Caco-2 (cell line): ENCODE measurements at regions not wholly inside any gene's neighbourhood (a gene's known extent, or its start where the extent isn't known, plus 50 kb on each side); places are given as distances from the start of the nearest gene placed in this dataset.

Source experiments
- BruUV-seq: library from RNA; stranded (reverse); fragments of 400-500 nt; replicated peaks from 2 replicates; lab custom pipeline; 2021; lab: Mats Ljungman, UMichigan
- CTCF ChIA-PET: fragments of 300-600 bp; sonication (Branson Sonifier 250); formaldehyde crosslinking; loops from one replicate; lab custom pipeline; 2022; ENCODE audit warnings: antibody characterized with exemption; lab: Charles Lee
- POLR2A ChIA-PET: fragments of 300-600 bp; sonication (Branson Sonifier 250); formaldehyde crosslinking; loops from one replicate; lab custom pipeline; 2022; ENCODE audit warnings: antibody characterized with exemption; lab: Charles Lee
- DNase-seq, 2 experiments: peaks; one replicate each; pipeline versions ENCODE4 v3.0.0 to v3.0.0-alpha.2; 2020 to 2022
- H3K27me3 ChIP-seq: replicated peaks from 2 replicates; pipeline ENCODE4 v1.6.0; 2011; ENCODE audit warnings: low read length; ENCODE audit not compliant: control insufficient read depth, insufficient read depth
- H3K36me3 ChIP-seq: 2 replicates; pipeline ENCODE4 v1.5.1; 2011; ENCODE audit warnings: low read length; ENCODE audit not compliant: control insufficient read depth, insufficient read depth
- H3K4me1 ChIP-seq: fragments of 250-450 bp; sonication (Bioruptor Pico); 2 replicates; pipeline ENCODE4 v1.5.1; 2020; ENCODE audit warnings: mild to moderate bottlenecking
- H3K4me3 ChIP-seq: 2 replicates; pipeline ENCODE4 v1.5.1; 2011; ENCODE audit warnings: low read depth, mild to moderate bottlenecking, control low read depth, low read length
- H3K9me3 ChIP-seq: fragments of 250-450 bp; sonication (Bioruptor Pico); 2 replicates; pipeline ENCODE4 v1.5.1; 2020; ENCODE audit warnings: mild to moderate bottlenecking, moderate library complexity
- H3K27ac Mint-ChIP-seq: one replicate; pipeline ENCODE4 v1.8.0; 2022; ENCODE audit warnings: mixed read lengths; ENCODE audit not compliant: unreplicated experiment
- H3K27me3 Mint-ChIP-seq: one replicate; pipeline ENCODE4 v1.8.0; 2022; ENCODE audit warnings: mixed read lengths; ENCODE audit not compliant: insufficient read depth, unreplicated experiment
- H3K36me3 Mint-ChIP-seq: one replicate; pipeline ENCODE4 v1.8.0; 2022; ENCODE audit warnings: mild to moderate bottlenecking, mixed read lengths; ENCODE audit not compliant: insufficient read depth, unreplicated experiment
- H3K4me1 Mint-ChIP-seq: one replicate; pipeline ENCODE4 v1.8.0; 2022; ENCODE audit warnings: low read depth, mixed read lengths; ENCODE audit not compliant: unreplicated experiment
- H3K4me3 Mint-ChIP-seq: one replicate; pipeline ENCODE4 v1.8.0; 2022; ENCODE audit warnings: mild to moderate bottlenecking, moderate library complexity, mixed read lengths; ENCODE audit not compliant: unreplicated experiment
- H3K9me3 Mint-ChIP-seq: one replicate; pipeline ENCODE4 v1.8.0; 2022; ENCODE audit warnings: mixed read lengths; ENCODE audit not compliant: unreplicated experiment
- intact Hi-C: fragments of 100-400 bp; cut with micrococcal nuclease; formaldehyde crosslinking; loops from one replicate; pipeline ENCODE4 v1.10.0; 2022; ENCODE audit not compliant: unreplicated experiment
- TF ChIP-seq, protein P1 (sequence below), 2 experiments: fragments of 200-600 bp in 1 of 2; IDR thresholded peaks; 1 replicate in 1 of 2; 2 replicates in 1 of 2; pipeline versions ENCODE4 v1.5.1 to v1.8.0; 2011 to 2022; ENCODE audit warnings: antibody characterized with exemption in 1 of 2, control low read depth in 1 of 2, inconsistent platforms in 1 of 2, low read depth in 1 of 2, low read length in 1 of 2, mild to moderate bottlenecking in 1 of 2, moderate library complexity in 1 of 2; ENCODE audit not compliant: insufficient read depth in 1 of 2, severe bottlenecking in 1 of 2, unreplicated experiment in 1 of 2

DNA sequence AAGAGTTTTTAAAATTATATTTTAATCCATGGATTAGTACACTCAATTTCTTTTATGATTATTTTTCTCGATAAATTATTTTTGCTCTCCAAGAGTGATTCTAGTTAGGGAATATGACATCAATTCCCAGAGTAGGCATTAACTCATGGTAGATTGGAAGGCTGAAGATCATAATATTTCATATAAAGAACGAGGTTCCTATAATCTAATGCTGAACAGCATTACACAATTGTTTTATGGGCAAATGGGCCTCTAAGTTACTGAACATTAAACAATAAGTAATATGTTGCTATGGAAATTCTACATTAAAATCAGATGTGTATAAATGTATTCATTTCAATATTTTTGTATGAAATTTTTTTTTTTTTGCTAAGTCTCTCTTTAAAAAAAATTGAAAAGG, 140.3 kb downstream of the ZNF608 start:
- Mint-ChIP-seq H3K4me3 (no peak overlapping the region), H3K9me3 (peaks cover 17% of the 10 kb centered on the region), H3K36me3 (no peaks in the 10 kb centered on the region), H3K4me1 (peaks cover 7% of the 10 kb centered on the region), H3K27me3 (no peaks in the 10 kb centered on the region), H3K27ac (no peak overlapping the region)
- ChIA-PET POLR2A (no interaction called here), CTCF (no interaction called here)
- peaks cover 13% of the 10 kb centered on the region for H3K4me1 ChIP-seq
- no TSS peak for BruUV-seq
- H3K36me3 ChIP-seq: no peaks in the 10 kb centered on the region
- TF ChIP-seq, protein P1, sequence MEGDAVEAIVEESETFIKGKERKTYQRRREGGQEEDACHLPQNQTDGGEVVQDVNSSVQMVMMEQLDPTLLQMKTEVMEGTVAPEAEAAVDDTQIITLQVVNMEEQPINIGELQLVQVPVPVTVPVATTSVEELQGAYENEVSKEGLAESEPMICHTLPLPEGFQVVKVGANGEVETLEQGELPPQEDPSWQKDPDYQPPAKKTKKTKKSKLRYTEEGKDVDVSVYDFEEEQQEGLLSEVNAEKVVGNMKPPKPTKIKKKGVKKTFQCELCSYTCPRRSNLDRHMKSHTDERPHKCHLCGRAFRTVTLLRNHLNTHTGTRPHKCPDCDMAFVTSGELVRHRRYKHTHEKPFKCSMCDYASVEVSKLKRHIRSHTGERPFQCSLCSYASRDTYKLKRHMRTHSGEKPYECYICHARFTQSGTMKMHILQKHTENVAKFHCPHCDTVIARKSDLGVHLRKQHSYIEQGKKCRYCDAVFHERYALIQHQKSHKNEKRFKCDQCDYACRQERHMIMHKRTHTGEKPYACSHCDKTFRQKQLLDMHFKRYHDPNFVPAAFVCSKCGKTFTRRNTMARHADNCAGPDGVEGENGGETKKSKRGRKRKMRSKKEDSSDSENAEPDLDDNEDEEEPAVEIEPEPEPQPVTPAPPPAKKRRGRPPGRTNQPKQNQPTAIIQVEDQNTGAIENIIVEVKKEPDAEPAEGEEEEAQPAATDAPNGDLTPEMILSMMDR (IDR thresholded peaks at IDR 0.05; ENCODE audit: insufficient read depth in 1 of 2, low read depth in 1 of 2, low read length in 1 of 2, severe bottlenecking in 1 of 2, unreplicated experiment in 1 of 2): no peak
- DNase-seq: no peak
- H3K4me3 ChIP-seq: no peak overlapping the region
- intact Hi-C loops: no loop called here
- no peaks in the 10 kb centered on the region; the same call in 1 of the 2 replicates for H3K9me3 ChIP-seq
- H3K27me3 ChIP-seq: no peaks in the 10 kb centered on the region

DNA sequence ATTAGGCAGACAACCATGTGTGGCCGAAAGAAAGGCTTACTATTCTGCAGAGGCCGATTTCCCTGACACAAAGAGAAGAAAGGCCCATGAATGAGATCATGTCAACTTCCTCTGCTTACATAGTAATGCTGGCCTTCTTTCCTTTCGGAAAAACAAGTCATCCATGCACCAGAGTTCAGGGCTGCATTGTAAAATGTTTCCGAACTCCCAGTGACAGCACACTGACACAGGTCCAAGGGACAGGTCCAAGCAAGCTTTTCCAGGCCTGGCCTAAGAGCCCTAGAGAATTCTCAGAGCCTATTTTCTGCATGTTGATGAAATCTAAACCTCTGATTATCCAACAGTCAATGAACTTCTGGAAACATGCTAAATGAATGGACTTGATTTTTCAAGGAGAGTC, 140.9 kb downstream of the ZNF608 start:
- Mint-ChIP-seq H3K27ac (no peak overlapping the region), H3K36me3 (no peaks in the 10 kb centered on the region), H3K4me3 (no peak overlapping the region), H3K27me3 (no peaks in the 10 kb centered on the region), H3K4me1 (peaks cover 7% of the 10 kb centered on the region), H3K9me3 (peaks cover 17% of the 10 kb centered on the region)
- ChIA-PET POLR2A (no interaction called here), CTCF (no interaction called here)
- no peak for DNase-seq
- Histone ChIP-seq H3K4me3 (no peak overlapping the region), H3K36me3 (no peaks in the 10 kb centered on the region), H3K9me3 (no peaks in the 10 kb centered on the region; the same call in 1 of the 2 replicates), H3K27me3 (no peaks in the 10 kb centered on the region), H3K4me1 (peaks cover 13% of the 10 kb centered on the region)
- TF ChIP-seq, protein P1 (IDR thresholded peaks at IDR 0.05; ENCODE audit: insufficient read depth in 1 of 2, low read depth in 1 of 2, low read length in 1 of 2, severe bottlenecking in 1 of 2, unreplicated experiment in 1 of 2): no peak
- BruUV-seq: no TSS peak
- intact Hi-C loops: no loop called here

DNA sequence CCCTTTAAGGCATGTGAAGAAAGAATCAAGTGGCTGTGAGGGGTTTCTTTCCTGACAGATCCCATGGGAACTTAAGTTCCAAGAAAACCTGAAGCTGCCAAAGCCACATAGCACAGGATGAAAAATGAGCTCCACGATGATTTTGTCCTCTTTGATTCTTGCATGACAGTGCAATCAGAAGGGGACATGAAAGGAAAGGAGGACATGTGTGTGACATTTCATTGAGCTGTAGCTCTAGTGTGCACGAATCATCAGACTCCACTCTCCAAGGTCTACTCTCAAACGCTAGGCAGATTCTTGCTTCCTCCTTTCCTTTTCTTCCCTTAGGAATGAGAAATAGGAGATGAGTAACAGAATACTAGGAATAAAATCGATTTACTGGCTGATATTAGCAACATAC, 142.0 kb downstream of the ZNF608 start:
- intact Hi-C loops: no loop called here
- BruUV-seq: no TSS peak

More for the DNA sequence above, 142.0 kb downstream of the ZNF608 start:
- Mint-ChIP-seq H3K27me3 (no peaks in the 10 kb centered on the region), H3K4me1 (peaks cover 7% of the 10 kb centered on the region), H3K27ac (no peak overlapping the region), H3K4me3 (no peak overlapping the region), H3K36me3 (no peaks in the 10 kb centered on the region), H3K9me3 (peaks cover 17% of the 10 kb centered on the region)
- DNase-seq: no peak
- Histone ChIP-seq H3K36me3 (no peaks in the 10 kb centered on the region), H3K9me3 (no peaks in the 10 kb centered on the region; the same call in 1 of the 2 replicates), H3K4me1 (peaks cover 21% of the 10 kb centered on the region), H3K27me3 (no peaks in the 10 kb centered on the region), H3K4me3 (no peak overlapping the region)
- TF ChIP-seq, protein P1 (IDR thresholded peaks at IDR 0.05; ENCODE audit: insufficient read depth in 1 of 2, low read depth in 1 of 2, low read length in 1 of 2, severe bottlenecking in 1 of 2, unreplicated experiment in 1 of 2): no peak
- ChIA-PET CTCF (no interaction called here), POLR2A (interaction anchor here (0.7 to 0.8 kb wide), 2 partner anchors 786 to 1181 kb away, joined by 3 to 5 read pairs; partner anchors contain the start of gene CEP120)
